ENCODE measurements at regions not wholly inside any gene's neighbourhood (a gene's known extent, or its start where the extent isn't known, plus 50 kb on each side); places are given as distances from the start of the nearest gene placed in this dataset.

- DNase-seq (ENCODE audit: low read depth), result no peak
Observed at GRCh38 chr18:47470941-47471340, 219.5 kb upstream of the SKOR2 start.

- DNase-seq (ENCODE audit: low read depth), result no peak
Observed at GRCh38 chr18:47469576-47469975, 218.1 kb upstream of the SKOR2 start.

GRCh38 chr18:47461977-47462376 is 210.5 kb upstream of the SKOR2 start:
- DNase-seq (ENCODE audit: low read depth), result no peak

GRCh38 chr18:47461406-47461948 is 210.0 kb upstream of the SKOR2 start:
- DNase-seq (ENCODE audit: low read depth), result no peak

GRCh38 chr18:47458483-47458882 is 207.0 kb upstream of the SKOR2 start:
- DNase-seq (ENCODE audit: low read depth), result no peak

GRCh38 chr18:47457614-47458013 is 206.2 kb upstream of the SKOR2 start:
- no peak for DNase-seq (ENCODE audit: low read depth)

GRCh38 chr18:47453038-47453437 is 201.6 kb upstream of the SKOR2 start:
- DNase-seq (ENCODE audit: low read depth), result no peak

GRCh38 chr18:47448956-47449355 is 197.5 kb upstream of the SKOR2 start:
- DNase-seq (ENCODE audit: low read depth), result no peak

GRCh38 chr18:47441914-47442313 is 190.5 kb upstream of the SKOR2 start:
- DNase-seq (ENCODE audit: low read depth), result no peak

- no peak for DNase-seq (ENCODE audit: low read depth)
Observed at GRCh38 chr18:47438001-47438400, 186.5 kb upstream of the SKOR2 start.

- no peak for DNase-seq (ENCODE audit: low read depth)
Observed at GRCh38 chr18:47436871-47437270, 185.4 kb upstream of the SKOR2 start.

GRCh38 chr18:47434214-47434746 is 182.8 kb upstream of the SKOR2 start:
- no peak for DNase-seq (ENCODE audit: low read depth)

GRCh38 chr18:47427923-47428637 is 176.6 kb upstream of the SKOR2 start:
- DNase-seq (ENCODE audit: low read depth), result no peak

GRCh38 chr18:47427072-47427471 is 175.6 kb upstream of the SKOR2 start:
- no peak for DNase-seq (ENCODE audit: low read depth)

- no peak for DNase-seq (ENCODE audit: low read depth)
Observed at GRCh38 chr18:47425365-47425764, 173.9 kb upstream of the SKOR2 start.

GRCh38 chr18:47422524-47422923 is 171.1 kb upstream of the SKOR2 start:
- no peak for DNase-seq (ENCODE audit: low read depth)

GRCh38 chr18:47420130-47420529 is 168.7 kb upstream of the SKOR2 start:
- no peak for DNase-seq (ENCODE audit: low read depth)

- no peak for DNase-seq (ENCODE audit: low read depth)
Observed at GRCh38 chr18:47418746-47419145, 167.3 kb upstream of the SKOR2 start.

- DNase-seq (ENCODE audit: low read depth), result no peak
Observed at GRCh38 chr18:47417807-47418206, 166.3 kb upstream of the SKOR2 start.

- no peak for DNase-seq (ENCODE audit: low read depth)
Observed at GRCh38 chr18:47415881-47416280, 164.4 kb upstream of the SKOR2 start.

GRCh38 chr18:47413327-47413726 is 161.9 kb upstream of the SKOR2 start:
- no peak for DNase-seq (ENCODE audit: low read depth)

GRCh38 chr18:47412924-47413323 is 161.5 kb upstream of the SKOR2 start:
- no peak for DNase-seq (ENCODE audit: low read depth)

- no peak for DNase-seq (ENCODE audit: low read depth)
Observed at GRCh38 chr18:47411159-47411558, 159.7 kb upstream of the SKOR2 start.

GRCh38 chr18:47410139-47410538 is 158.7 kb upstream of the SKOR2 start:
- DNase-seq (ENCODE audit: low read depth), result no peak
